ENCODE measurements at regions not wholly inside any gene's neighbourhood (a gene's known extent, or its start where the extent isn't known, plus 50 kb on each side); places are given as distances from the start of the nearest gene placed in this dataset.

- Mint-ChIP-seq H3K27ac (peak overlapping the region in 1 of 3 experiments; percentile 14; a peak in 1 of 7 replicates), H3K4me3 (no peak overlapping the region), H3K36me3 (ENCODE audit: insufficient read depth in 1 of 3, low read depth in 3 of 3) (no peaks in the 10 kb centered on the region), H3K4me1 (no peaks in the 10 kb centered on the region), H3K27me3 (ENCODE audit: low read depth) (no peaks in the 10 kb centered on the region), H3K9me3 (no peaks in the 10 kb centered on the region)
- no peak for TF ChIP-seq CTCF (conservative IDR thresholded peaks at IDR 0.05)
- Histone ChIP-seq H2BK20ac (ENCODE audit: low read depth, low read length, poor library complexity, severe bottlenecking) (no peak overlapping the region), H2BK5ac (ENCODE audit: insufficient read length, low read length) (no peak overlapping the region), H3K4me1 (ENCODE audit: insufficient read depth, low read length) (no peaks in the 10 kb centered on the region), H3K9me3 (ENCODE audit: control insufficient read depth, low read depth, low read length) (no peaks in the 10 kb centered on the region), H3K9ac (ENCODE audit: extremely low read depth, insufficient read length, low read length) (no peak overlapping the region), H2BK15ac (ENCODE audit: low read depth, low read length) (no peak overlapping the region), H4K8ac (replicated peaks; ENCODE audit: insufficient read length, low read depth, low read length) (no peak overlapping the region), H2BK120ac (ENCODE audit: low read depth, low read length, poor library complexity, severe bottlenecking) (no peak overlapping the region), H2AFZ (ENCODE audit: low read length) (no peak overlapping the region), H3K79me1 (ENCODE audit: insufficient read depth, low read depth, low read length, poor library complexity, severe bottlenecking) (no peaks in the 10 kb centered on the region), H4K20me1 (ENCODE audit: control insufficient read depth, insufficient read depth, insufficient read length) (no peaks in the 10 kb centered on the region), H3K27me3 (ENCODE audit: insufficient read depth, low read length) (no peaks in the 10 kb centered on the region; the same call in 1 of the 2 replicates), H3K4me2 (ENCODE audit: insufficient read depth, insufficient read length, low read length) (no peak overlapping the region), H3K23me2 (ENCODE audit: insufficient read length, low read depth, low read length, poor library complexity, severe bottlenecking) (no peaks in the 10 kb centered on the region), H4K5ac (ENCODE audit: insufficient read length, low read depth, low read length) (no peak overlapping the region), H3K79me2 (ENCODE audit: insufficient read depth, low read length) (no peaks in the 10 kb centered on the region), H4K91ac (ENCODE audit: insufficient read length, low read depth, low read length) (no peak overlapping the region), H3T11ph (ENCODE audit: low read length) (no peak overlapping the region), H3K4ac (ENCODE audit: low read depth, low read length) (no peak overlapping the region), H2BK12ac (ENCODE audit: insufficient read length, low read depth, low read length) (no peak overlapping the region), H3K18ac (ENCODE audit: insufficient read length, low read depth, low read length) (no peak overlapping the region), H2AK5ac (ENCODE audit: insufficient read length, low read length) (no peak overlapping the region), H3K14ac (ENCODE audit: insufficient read depth, low read length) (no peak overlapping the region), H3K56ac (ENCODE audit: insufficient read length, low read depth, low read length) (no peak overlapping the region), H3K27ac (ENCODE audit: insufficient read length, low read depth, low read length) (no peak overlapping the region), H3K23ac (ENCODE audit: insufficient read length, low read depth, low read length) (no peak overlapping the region)
- no peak for DNase-seq
- WGBS (ENCODE audit: extremely low coverage, insufficient read length, low lambda C conversion rate) = no CpG with 5 or more reads among the region's 1 CpG
Measured at GRCh38 chr4:34721835-34722234, 1522.5 kb downstream of the ARAP2 start.

Data from H9 (cell line).